GM21367 (cell line): ENCODE measurements at regions not wholly inside any gene's neighbourhood (a gene's known extent, or its start where the extent isn't known, plus 50 kb on each side); places are given as distances from the start of the nearest gene placed in this dataset.

ENCODE experiments used
- ATAC-seq: cut with Tn5 transposase; IDR thresholded peaks from one replicate; pipeline ENCODE4 v1.9.1; 2021; ENCODE audit not compliant: unreplicated experiment

DNA sequence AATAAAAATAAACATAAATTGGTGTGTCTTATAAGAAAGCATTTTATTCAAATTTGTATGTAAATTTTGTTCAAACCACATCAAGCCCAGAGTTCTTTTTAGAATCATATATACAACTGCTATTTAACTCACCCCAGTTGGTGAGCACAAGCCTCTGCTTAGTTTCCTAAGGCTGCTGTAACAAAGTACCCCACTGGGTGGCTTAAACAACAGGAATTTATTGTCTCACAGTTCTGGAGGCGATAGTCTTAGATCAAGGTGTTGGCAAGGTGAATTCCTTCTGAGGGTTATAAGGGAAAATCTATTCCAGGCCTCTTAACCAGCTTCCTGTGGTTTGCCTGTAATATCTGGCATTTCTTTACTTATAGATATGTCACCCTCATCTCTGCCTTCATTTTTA lies 1133.5 kb downstream of the OLFM4 start:
- ATAC-seq, result no peak

DNA sequence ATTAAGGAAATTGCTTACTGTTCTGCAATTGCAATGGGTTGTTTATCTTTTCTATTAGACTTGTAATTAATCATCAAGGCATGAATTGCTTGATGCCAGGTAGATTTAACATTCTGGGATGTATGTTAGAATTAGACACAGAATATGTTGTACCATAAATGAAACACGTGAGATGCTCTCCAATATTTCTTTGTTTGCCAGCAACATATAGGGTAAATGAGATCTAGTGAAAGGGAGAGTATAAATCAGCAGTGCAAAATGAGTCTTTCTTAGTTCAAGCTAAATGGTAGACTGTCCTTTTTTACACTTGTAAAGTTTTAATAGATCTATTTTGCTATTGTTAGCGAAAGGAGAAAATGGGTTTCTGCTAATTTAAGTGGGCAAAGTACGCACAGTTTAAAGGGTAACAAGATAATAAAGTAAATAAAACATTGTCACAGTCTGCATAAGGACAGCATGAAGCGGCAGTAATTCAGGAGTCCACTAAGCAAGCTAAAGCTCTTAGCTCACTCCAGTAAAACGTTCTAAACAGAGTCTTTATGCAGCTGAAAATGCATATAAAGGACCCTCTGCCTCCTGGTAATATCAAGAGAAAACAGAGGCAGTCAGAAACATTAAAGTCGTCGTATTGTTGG lies 1137.1 kb downstream of the OLFM4 start:
- no peak for ATAC-seq

DNA sequence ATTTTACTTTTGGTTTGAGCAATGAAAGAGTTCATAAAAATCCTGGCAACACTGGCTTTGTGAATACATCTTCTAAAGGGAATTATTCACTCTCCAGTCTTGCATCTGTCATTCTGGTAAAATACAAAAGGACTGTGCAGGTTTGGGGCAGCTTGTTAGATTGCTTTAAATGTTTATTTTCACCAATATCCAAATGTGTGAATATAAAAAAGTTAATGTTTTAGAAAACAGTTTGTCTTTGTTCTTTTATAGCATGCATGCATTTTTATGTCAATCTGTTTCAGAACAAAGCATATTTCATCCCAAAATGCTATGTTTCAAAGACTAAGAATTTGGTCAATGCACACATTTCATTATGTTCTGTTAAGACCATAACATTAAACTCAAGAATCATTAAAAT lies 1145.4 kb downstream of the OLFM4 start:
- ATAC-seq, result no peak

DNA sequence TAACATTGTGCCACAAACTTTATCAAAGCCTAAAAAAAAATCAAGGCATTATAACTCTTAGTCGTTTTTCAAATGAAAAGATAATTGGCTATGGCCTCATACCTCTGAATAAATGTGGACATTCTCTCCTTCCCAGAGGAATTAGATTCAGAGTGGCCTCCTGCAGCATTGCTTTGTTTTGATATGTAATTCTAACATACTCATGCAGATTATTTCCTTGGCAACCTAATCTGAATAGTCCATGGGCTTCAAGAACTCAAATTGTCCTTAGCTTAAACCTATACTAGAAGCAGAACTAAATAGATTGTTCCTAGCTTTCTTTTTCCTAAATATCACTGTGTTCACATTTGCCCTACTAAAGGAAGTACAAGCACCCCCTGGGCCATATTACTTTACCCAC lies 1146.9 kb downstream of the OLFM4 start:
- no peak for ATAC-seq

DNA sequence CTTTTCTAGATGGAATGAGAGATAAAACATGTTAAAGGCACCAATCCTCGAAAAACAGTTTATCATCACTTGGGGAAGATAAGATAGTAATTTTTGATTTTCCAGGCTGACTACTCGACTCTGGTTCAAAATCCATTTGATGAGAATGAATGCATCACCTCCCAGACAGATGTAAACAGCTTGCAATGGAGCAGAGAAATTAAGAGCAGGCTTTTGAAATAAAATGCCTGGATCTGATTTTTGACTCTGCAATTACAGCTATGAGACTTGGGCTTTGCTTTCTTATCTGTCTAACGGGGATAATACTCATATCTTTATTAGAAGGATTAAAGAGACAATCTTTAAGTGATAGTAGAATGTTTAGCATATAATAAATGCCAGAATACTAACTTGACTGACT lies 1148.9 kb downstream of the OLFM4 start:
- ATAC-seq, result no peak

DNA sequence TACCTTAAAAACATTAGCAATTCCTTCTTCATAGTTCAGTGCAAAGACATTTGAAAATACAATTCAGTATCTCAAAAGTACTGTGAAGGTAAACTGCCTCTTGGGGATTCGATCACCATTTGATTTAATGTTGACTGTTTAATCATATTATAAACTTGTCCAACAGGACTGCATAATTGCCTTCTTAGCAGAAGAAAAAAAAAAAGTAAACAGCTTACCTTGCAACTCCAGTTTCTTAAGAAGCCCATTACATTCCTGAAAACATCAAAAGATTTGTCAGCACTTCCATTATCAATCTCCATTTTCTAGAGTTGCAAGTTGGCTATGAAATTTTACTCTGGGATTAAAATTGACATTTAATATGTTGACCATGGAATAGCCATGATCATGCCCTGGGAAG lies 1154.6 kb downstream of the OLFM4 start:
- no peak for ATAC-seq

DNA sequence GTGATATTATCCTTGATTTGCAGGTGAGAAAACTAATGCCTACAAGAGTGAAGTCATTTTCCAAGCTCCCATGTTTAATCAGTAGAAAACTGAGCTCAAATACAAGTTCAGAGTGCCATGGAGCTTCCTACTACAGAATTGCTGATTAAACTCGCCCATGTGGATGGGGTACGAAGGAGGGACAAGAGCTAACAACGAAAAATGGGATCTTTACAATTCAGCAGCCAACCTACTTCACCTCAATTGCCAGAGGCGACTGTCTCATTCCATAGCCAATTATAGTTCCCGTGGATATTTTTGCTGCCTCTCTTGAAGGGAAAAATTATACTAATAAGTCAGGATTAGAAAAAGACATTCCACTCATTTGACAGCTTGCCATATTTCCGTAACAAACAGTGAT lies 1155.1 kb downstream of the OLFM4 start:
- ATAC-seq, result no peak

DNA sequence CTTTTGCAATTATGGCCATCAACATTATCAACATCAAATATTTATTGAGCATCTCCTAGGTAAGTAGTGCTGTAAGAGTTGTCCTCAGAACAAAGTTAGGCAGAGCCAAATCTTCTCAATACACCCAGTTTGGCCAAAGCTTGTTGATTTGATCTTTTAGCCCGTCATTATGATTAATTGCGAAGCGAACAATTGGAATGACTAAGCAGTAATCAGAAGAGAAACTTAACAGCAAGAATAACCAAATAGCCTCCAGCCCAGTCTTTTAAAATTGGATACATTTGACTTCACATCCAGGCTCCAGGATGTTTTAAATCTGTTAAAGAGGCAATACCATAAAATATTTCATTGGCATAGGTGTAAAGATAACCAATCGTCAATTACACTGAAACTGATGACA lies 1156.0 kb downstream of the OLFM4 start:
- ATAC-seq, result no peak

DNA sequence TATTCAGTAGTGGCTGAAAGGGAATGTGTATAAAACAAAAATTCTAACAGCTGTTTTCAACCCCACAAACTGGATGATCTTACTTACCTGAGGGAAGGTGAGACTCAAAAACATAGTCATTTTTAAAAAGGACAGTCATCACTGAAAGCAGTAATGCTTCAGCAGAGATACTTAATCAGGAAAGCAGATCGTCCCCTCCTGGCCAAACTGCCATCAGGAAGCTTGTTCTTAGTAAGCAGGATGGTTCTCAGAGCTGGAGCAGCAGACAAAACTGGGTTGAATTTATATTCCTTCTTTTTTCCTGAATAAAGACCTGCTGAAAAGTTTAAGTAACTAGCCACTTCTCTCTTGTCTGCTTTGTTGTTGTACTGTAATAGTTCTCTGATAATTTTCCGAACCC lies 1156.5 kb downstream of the OLFM4 start:
- ATAC-seq, result no peak

DNA sequence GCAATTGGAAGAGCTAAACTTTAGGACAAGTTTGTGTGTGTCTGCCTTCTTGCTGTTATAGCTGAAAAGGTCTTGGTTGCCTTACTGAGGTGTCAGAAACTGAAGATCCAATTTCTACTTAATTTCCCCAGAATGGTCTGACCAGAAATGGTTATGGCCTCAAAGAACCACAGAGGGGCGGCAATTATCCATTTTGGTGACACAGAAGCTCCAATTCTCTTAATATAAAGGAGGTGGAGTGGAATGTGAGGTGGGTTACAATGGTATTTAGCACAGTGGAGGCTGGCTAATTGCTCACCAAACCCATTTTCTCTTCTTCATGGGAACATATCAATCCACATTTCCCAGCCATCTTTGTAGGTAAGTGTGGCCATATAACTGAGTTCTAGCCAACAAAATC lies 1157.2 kb downstream of the OLFM4 start:
- ATAC-seq, result no peak

DNA sequence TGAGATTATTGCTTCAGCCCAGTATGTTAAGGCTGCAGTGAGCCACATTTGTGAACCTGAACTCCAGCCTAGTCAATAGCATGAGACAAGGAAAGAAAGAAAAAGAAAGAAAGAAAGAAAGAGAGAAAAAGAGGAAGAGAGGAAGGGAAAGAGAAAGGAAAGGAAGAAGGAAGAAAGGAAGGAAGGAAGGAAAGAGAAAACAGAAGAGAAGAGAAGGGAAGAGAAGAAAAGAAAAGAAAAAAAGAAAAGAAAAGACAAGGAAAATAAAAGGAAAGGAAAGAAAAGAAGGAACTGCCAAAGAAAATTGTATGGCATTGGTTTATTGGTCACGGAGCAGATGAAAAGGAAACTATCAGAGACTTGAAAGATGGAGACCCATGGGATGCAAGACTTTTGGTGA lies 1158.8 kb downstream of the OLFM4 start:
- no peak for ATAC-seq

DNA sequence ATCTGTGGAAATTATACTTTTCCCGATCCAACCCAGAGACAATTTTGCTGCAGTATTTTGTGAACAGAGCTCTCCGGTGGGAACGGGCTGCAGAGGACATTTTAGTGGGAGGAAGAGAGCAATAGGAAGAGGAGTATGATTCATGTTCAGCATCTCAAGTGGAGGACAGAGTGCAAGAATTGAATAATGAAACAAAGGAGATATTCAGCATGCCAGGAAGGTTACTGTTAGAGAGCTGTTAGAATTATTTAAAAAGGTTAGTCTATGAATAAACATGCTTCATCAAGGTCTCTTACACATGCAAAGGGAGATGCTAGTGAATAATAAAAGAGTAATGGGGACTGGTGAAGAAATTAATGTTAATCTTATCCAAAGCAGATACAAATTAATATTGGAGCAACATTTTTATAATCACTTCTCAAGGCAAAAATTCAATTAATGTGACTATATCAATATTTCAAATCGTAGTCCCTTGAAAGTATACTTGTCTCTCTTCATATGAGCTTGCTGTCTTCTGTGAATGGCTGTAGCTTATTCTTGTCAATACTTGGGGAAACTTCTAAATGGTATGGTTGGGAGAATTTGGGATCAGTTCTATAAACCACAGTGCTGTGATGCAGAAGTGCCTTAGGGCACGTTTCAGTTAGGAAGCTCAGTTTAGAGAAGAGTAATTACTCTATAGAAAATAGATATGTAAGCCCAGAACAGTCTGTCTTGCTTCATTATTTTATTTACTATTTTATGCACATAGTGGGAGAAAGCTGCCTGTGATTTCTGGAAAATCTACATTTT lies 1165.8 kb downstream of the OLFM4 start:
- no peak for ATAC-seq

DNA sequence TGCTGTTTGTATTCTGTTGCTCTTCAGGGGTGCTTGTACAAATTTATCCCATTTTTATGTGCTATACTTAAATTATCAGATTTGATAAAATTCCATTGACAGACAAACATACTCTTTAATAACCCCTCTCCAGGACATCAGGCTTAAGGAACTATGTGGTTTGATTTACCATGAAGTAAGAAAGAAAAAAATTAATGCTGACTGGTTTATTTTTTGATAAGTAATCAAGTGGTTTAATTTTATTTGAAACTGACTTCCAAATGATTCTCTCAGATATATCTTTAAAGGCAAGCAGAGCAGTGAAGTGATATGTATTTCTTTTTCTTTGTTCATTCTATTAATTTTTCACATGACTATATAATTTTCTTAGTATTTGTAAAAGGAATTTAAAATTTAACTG lies 1168.1 kb downstream of the OLFM4 start:
- no peak for ATAC-seq

DNA sequence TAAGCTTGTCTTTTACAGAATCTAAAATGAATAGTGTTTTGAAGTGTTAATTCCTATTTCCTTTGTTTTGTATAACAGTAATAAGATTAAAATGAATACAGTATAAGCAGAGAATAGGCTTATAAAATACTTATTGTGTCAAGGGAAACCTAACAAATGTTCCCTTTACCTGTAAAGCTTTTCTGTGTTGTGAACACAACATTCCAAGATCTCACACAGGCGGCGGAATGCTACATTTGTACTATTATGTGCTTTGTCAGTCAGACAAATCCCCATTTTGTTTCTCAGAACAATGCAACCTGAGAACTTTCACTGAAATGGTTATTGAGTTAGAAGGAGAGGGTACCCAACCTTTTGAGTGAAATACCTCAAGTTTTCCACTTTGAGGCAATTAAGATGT lies 1170.3 kb downstream of the OLFM4 start:
- no peak for ATAC-seq

DNA sequence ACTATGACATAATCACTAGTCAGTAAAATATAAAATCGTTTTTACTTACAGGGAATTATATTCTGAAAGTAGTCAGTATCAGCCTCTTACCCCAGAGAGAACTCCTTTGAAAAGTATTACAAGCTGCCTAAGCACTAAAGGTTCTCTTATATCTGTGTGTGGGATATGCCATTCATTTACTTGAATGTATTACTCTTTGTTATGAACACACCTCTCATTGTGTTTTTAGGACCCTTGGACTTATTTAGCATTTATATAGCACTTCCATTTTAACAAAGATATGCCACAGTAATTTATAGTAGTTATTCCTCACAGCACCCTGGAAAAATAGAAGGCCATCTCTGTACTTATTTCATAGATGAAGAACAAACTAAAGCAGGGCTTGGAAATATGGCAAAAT lies 1178.0 kb downstream of the OLFM4 start:
- no peak for ATAC-seq

DNA sequence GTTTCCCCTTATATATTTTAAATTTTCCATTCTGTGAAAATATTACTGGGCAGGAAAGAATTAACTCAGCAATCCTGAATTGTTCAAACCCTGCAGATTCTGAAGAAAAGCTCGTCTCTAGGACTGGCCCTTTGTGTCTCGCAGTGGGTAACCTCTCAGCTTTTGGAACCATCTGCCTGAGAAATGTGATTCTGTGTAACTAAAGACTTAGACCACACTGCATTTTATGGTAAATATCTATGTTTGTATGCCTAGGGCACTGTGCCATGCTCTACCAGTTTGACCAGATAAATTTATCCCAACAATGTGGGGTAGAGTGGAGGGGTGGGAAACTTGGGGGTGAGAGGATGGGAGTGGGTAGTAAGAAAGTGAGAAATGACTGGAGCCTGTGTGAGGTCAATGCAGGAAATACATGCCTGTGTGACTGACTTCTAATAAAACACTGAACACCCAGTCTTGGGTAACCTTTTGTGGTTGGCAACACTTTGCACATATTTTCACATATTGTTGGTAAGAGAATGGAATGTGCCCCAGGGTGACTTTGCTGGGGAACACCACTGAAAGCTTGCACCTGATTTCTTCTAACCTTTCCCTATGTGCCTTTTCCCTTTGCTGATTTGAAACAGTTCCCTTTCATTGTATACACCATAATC lies 1181.9 kb downstream of the OLFM4 start:
- ATAC-seq, result no peak

DNA sequence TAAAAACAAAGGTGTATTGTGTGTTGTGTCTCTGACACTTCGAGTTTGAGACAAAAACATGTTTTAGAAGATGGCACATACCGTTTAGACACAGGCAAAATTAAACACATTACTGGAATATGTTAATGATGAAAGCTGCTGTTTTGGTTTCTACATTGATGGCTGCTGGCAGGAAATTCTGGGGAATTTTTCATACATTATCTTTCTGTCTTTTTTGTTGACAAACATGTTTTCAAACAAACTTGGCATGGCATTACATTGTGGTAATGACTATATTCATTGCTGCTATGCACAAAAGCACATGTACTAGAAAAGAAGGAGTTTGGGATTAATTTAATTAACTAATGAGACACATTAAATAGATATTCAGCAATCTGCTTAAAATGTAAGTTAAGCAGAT lies 1187.6 kb downstream of the OLFM4 start:
- no peak for ATAC-seq

DNA sequence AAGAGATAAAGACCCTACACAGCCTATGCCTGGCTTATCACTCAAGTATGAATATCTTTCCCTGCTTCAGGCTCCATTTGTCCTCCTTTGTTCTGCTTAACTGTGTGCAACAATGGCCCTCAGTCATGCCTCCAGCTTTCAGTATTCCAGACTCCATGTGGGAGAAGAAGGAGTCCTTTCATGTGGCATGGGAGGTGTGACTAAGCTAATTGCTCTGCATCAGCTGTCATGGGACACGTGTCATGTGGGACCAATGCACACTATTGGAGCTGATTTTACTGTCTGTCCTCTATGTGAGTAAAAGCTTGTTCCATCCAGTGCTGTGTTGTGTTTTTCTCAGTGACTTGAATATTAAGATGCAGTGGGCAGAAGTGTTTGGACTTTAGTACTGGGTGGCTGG lies 1198.3 kb downstream of the OLFM4 start:
- no peak for ATAC-seq

DNA sequence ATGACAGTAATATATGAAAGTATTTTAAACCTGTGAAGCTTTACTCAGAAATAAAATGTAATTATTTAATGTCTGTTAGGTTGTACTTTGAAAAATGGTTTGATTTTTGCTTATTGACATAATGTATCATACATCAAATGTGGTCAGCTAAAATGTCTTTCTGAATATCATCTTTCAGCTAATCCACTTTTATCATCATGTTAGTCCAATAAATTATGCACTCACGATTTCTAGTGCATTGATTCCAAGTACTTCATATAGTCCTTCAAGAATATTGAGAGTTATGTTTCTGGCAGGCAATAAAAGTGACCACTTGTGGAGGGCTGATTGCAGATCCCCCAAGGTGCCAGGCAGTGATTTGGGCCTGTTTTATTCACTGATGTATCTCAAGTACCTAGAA lies 1204.1 kb downstream of the OLFM4 start:
- ATAC-seq, result no peak

DNA sequence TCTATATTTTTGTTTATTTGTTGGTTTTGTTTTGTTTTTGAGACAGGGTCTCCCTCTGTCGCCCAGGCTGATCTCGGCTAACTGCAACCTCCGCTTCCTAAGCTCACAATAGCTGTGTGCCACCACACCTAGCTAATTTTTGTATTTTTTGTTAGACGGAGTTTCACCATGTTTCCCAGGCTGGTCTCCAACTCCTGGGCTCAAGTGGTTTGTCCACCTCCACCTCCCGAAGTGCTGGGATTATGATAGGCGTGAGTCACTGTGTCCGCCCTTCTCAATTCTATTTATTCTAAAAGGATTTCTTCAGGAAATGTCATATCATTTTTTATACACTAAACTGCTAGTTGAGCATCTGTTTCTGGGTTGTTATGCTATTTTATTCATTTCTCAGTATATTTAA lies 1206.0 kb downstream of the OLFM4 start:
- no peak for ATAC-seq

DNA sequence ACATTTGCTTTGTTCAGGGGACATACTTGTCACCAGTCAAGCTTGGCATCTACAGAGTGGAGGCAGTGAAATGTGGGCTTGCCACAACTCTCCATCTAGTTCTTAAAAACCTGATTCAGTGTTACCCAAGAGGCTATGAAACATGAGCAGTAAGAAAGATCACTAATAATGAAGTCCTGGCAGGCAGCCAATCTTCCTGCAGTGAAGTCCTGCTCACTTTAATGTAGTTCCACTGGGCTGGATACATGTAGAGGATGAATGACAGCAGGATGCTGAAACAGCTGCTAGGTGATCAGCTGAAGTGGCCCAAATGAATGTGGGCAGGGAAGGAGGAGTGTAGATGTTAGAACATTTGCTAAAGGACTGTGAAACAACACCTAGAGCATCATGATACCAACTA lies 1213.1 kb downstream of the OLFM4 start:
- ATAC-seq, result no peak

DNA sequence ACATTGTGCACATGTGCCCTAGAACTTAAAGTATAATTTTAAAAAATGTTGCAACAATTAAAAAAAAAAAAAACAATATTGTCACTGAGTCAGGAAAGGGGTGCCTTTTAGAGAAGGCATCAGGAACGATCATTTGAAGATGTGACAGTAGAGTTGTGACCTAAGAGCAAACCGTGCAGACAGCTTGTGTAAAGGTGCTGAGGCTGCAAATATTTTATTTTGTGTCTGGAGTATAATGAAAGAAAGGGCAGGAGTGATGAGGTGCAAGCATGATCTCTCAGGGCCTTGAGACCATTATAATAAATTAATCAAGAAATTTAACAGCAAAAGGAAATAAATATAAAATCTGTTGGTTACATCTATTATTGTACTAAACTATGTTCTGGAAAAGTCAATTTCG lies 1219.7 kb downstream of the OLFM4 start:
- ATAC-seq, result no peak
